Natural killer cell (primary cell): ENCODE measurements at regions not wholly inside any gene's neighbourhood (a gene's known extent, or its start where the extent isn't known, plus 50 kb on each side); places are given as distances from the start of the nearest gene placed in this dataset.

Source experiments
- ATAC-seq, 3 donors: fragments of 150-1000 bp in 2 of 3; fragments of 200-7000 bp in 1 of 3; cut with Tn5 transposase; 1 replicate in 1 of 3; 2 replicates in 2 of 3; pipeline ENCODE4 v1.10.0; 2021; ENCODE audit warnings: mild to moderate bottlenecking in 2 of 3, moderate library complexity in 2 of 3
- DNase-seq, 2 donors: peaks; one replicate each; pipeline versions ENCODE4 v3.0.0 to v3.0.0-alpha.2; 2013 to 2021; ENCODE audit warnings: mixed read lengths in 1 of 2
- H3K27ac ChIP-seq: one replicate; pipeline ENCODE4 v1.5.1; 2013; ENCODE audit warnings: mild to moderate bottlenecking, low read length
- H3K27me3 ChIP-seq: one replicate; pipeline ENCODE4 v1.6.1; 2013; ENCODE audit warnings: low read length; ENCODE audit not compliant: control insufficient read depth, insufficient read depth
- H3K36me3 ChIP-seq: one replicate; pipeline ENCODE4 v1.6.1; 2013; ENCODE audit warnings: low read length; ENCODE audit not compliant: control insufficient read depth, insufficient read depth
- H3K4me1 ChIP-seq: one replicate; pipeline ENCODE4 v1.6.1; 2013; ENCODE audit warnings: low read length; ENCODE audit not compliant: control insufficient read depth, insufficient read depth
- H3K4me3 ChIP-seq: one replicate; pipeline ENCODE4 v1.5.1; 2013; ENCODE audit warnings: low read length
- H3K9me3 ChIP-seq: one replicate; pipeline ENCODE4 v1.6.1; 2013; ENCODE audit warnings: low read length; ENCODE audit not compliant: control insufficient read depth, insufficient read depth
- H3K27ac Mint-ChIP-seq, 2 donors: one replicate each; pipeline ENCODE4 v1.8.0; 2022; ENCODE audit warnings: mild to moderate bottlenecking in 2 of 2, mixed read lengths in 2 of 2, moderate library complexity in 1 of 2
- H3K27me3 Mint-ChIP-seq, 2 donors: one replicate each; pipeline ENCODE4 v1.8.0; 2022; ENCODE audit warnings: low read depth in 2 of 2, mixed read lengths in 2 of 2
- H3K36me3 Mint-ChIP-seq: one replicate; pipeline ENCODE4 v1.8.0; 2022; ENCODE audit warnings: mixed read lengths
- H3K4me1 Mint-ChIP-seq, 2 donors: one replicate each; pipeline ENCODE4 v1.8.0; 2022; ENCODE audit warnings: mixed read lengths in 2 of 2
- H3K4me3 Mint-ChIP-seq: one replicate; pipeline ENCODE4 v1.8.0; 2022; ENCODE audit warnings: mild to moderate bottlenecking, moderate library complexity, mixed read lengths
- H3K9me3 Mint-ChIP-seq, 2 donors: one replicate each; pipeline ENCODE4 v1.8.0; 2022; ENCODE audit warnings: mixed read lengths in 2 of 2
- CTCF ChIP-seq: fragments of 200-600 bp; IDR thresholded peaks from one replicate; pipeline ENCODE4 v1.8.0; 2022; ENCODE audit warnings: antibody characterized with exemption
- WGBS: methylation state at CpG from one replicate; pipeline ENCODE4 v1.1.7; 2013; ENCODE audit warnings: missing lambda C conversion rate; ENCODE audit not compliant: insufficient coverage; 5-methylcytosine and 5-hydroxymethylcytosine counted together
- intact Hi-C: fragments of 100-400 bp; cut with micrococcal nuclease; formaldehyde crosslinking; loops from one replicate; pipeline ENCODE4 v1.14.2; 2022

- no peak for DNase-seq
- TF ChIP-seq CTCF = no peak
- H3K4me3 ChIP-seq = no peak overlapping the region
- Mint-ChIP-seq H3K4me3 (no peak overlapping the region), H3K36me3 (no peaks in the 10 kb centered on the region), H3K9me3 (peaks cover 8 to 12% of the 10 kb centered on the region in 2 donors), H3K4me1 (no peaks in the 10 kb centered on the region), H3K27me3 (no peaks in the 10 kb centered on the region), H3K27ac (no peak overlapping the region)
- H3K36me3 ChIP-seq = no peaks in the 10 kb centered on the region
- no peak overlapping the region for H3K27ac ChIP-seq
- H3K4me1 ChIP-seq = no peaks in the 10 kb centered on the region
- intact Hi-C loops = no loop called here
- no peaks in the 10 kb centered on the region for H3K9me3 ChIP-seq
- 86% methylated on average over 1 of the region's 2 CpGs for WGBS
- ATAC-seq = no peak
- no peaks in the 10 kb centered on the region for H3K27me3 ChIP-seq
These were observed 1291.9 kb upstream of the TENM3 start for GRCh38 chr4:180951312-180951711.

GRCh38 chr4:180953572-180953971, 1289.6 kb upstream of the TENM3 start:
- no peaks in the 10 kb centered on the region for H3K4me1 Mint-ChIP-seq
- no peaks in the 10 kb centered on the region for H3K36me3 Mint-ChIP-seq
- no peak for DNase-seq
- ATAC-seq = no peak
- H3K4me3 Mint-ChIP-seq = no peak overlapping the region
- no peaks in the 10 kb centered on the region for H3K27me3 ChIP-seq
- no peak overlapping the region for H3K4me3 ChIP-seq
- H3K36me3 ChIP-seq = no peaks in the 10 kb centered on the region
- H3K9me3 Mint-ChIP-seq = peaks cover 3 to 7% of the 10 kb centered on the region in 2 donors
- no peaks in the 10 kb centered on the region for H3K27me3 Mint-ChIP-seq
- no peak overlapping the region for H3K27ac ChIP-seq
- TF ChIP-seq CTCF = no peak
- 82% methylated on average over 4 of the region's 4 CpGs for WGBS
- H3K9me3 ChIP-seq = no peaks in the 10 kb centered on the region
- H3K27ac Mint-ChIP-seq = no peak overlapping the region
- intact Hi-C loops = no loop called here
- H3K4me1 ChIP-seq = no peaks in the 10 kb centered on the region

- TF ChIP-seq CTCF = no peak
- Mint-ChIP-seq H3K27me3 (no peaks in the 10 kb centered on the region), H3K4me3 (no peak overlapping the region), H3K9me3 (peaks cover 3 to 6% of the 10 kb centered on the region in 2 donors), H3K36me3 (no peaks in the 10 kb centered on the region), H3K27ac (no peak overlapping the region), H3K4me1 (no peaks in the 10 kb centered on the region)
- Histone ChIP-seq H3K4me1 (no peaks in the 10 kb centered on the region), H3K4me3 (no peak overlapping the region), H3K9me3 (no peaks in the 10 kb centered on the region), H3K36me3 (no peaks in the 10 kb centered on the region), H3K27me3 (no peaks in the 10 kb centered on the region), H3K27ac (no peak overlapping the region)
- no peak for DNase-seq
- ATAC-seq = no peak
- intact Hi-C loops = no loop called here
- WGBS = 89% methylated on average over 4 of the region's 4 CpGs
These were observed 1282.3 kb upstream of the TENM3 start for GRCh38 chr4:180960743-180961401.

GRCh38 chr4:180962268-180962667, 1280.9 kb upstream of the TENM3 start:
- Mint-ChIP-seq H3K4me3 (no peak overlapping the region), H3K9me3 (peaks cover 3 to 6% of the 10 kb centered on the region in 2 donors), H3K4me1 (no peaks in the 10 kb centered on the region), H3K27me3 (no peaks in the 10 kb centered on the region), H3K27ac (no peak overlapping the region), H3K36me3 (no peaks in the 10 kb centered on the region)
- no peaks in the 10 kb centered on the region for H3K9me3 ChIP-seq
- ATAC-seq = no peak
- TF ChIP-seq CTCF = no peak
- no peaks in the 10 kb centered on the region for H3K36me3 ChIP-seq
- 98% methylated on average over 2 of the region's 3 CpGs for WGBS
- H3K27ac ChIP-seq = no peak overlapping the region
- H3K4me3 ChIP-seq = no peak overlapping the region
- H3K4me1 ChIP-seq = no peaks in the 10 kb centered on the region
- no peak for DNase-seq
- intact Hi-C loops = no loop called here
- no peaks in the 10 kb centered on the region for H3K27me3 ChIP-seq
